PC-9 (cell line): ENCODE measurements at regions not wholly inside any gene's neighbourhood (a gene's known extent, or its start where the extent isn't known, plus 50 kb on each side); places are given as distances from the start of the nearest gene placed in this dataset.

Experiments used
- BruUV-seq: library from RNA; stranded (reverse); fragments of 400-500 nt; replicated peaks from 2 replicates; lab custom pipeline; 2021; lab: Mats Ljungman, UMichigan
- CTCF ChIA-PET: fragments of 300-600 bp; sonication (Branson Sonifier 250); formaldehyde crosslinking; loops from one replicate; lab custom pipeline; 2022; ENCODE audit warnings: antibody characterized with exemption; lab: Charles Lee
- POLR2A ChIA-PET: fragments of 300-600 bp; sonication (Branson Sonifier 250); formaldehyde crosslinking; loops from one replicate; lab custom pipeline; 2022; ENCODE audit warnings: antibody characterized with exemption; ENCODE audit not compliant: unreplicated experiment; lab: Charles Lee
- DNase-seq, 2 experiments: peaks; one replicate each; pipeline versions ENCODE4 v3.0.0 to v3.0.0-alpha.2; 2015 to 2022; ENCODE audit warnings: mixed read lengths in 1 of 2
- H2AFZ ChIP-seq: fragments of 200-600 bp; sonication (generic); 2 replicates; pipeline ENCODE4 v1.8.1; 2017; ENCODE audit warnings: antibody characterized with exemption
- H3F3A ChIP-seq: fragments of 200-600 bp; sonication (generic); 2 replicates; pipeline ENCODE4 v1.8.1; 2017; ENCODE audit warnings: antibody characterized with exemption, mild to moderate bottlenecking, low read depth; ENCODE audit not compliant: insufficient read depth
- H3K27ac ChIP-seq: fragments of 200-600 bp; sonication (generic); 2 replicates; pipeline ENCODE4 v1.6.1; 2016; ENCODE audit warnings: mixed run types
- H3K27me3 ChIP-seq: fragments of 200-600 bp; sonication (generic); 2 replicates; pipeline ENCODE4 v1.6.1; 2016; ENCODE audit warnings: low read depth, mixed run types; ENCODE audit not compliant: insufficient read depth
- H3K36me3 ChIP-seq: fragments of 200-600 bp; sonication (generic); 2 replicates; pipeline ENCODE4 v1.6.1; 2016; ENCODE audit warnings: low read depth, mixed run types
- H3K4me1 ChIP-seq: fragments of 200-600 bp; sonication (generic); replicated peaks from 2 replicates; pipeline ENCODE4 v1.6.1; 2016; ENCODE audit warnings: mixed run types; ENCODE audit not compliant: insufficient read depth
- H3K4me2 ChIP-seq: fragments of 200-600 bp; sonication (generic); 2 replicates; pipeline ENCODE4 v1.6.1; 2017; ENCODE audit warnings: mixed run types
- H3K4me3 ChIP-seq: fragments of 200-600 bp; sonication (generic); 2 replicates; pipeline ENCODE4 v1.6.1; 2016; ENCODE audit warnings: mixed run types
- H3K79me2 ChIP-seq: fragments of 200-600 bp; sonication (generic); 2 replicates; pipeline ENCODE4 v1.6.1; 2017; ENCODE audit warnings: low read depth, mixed run types
- H3K9me2 ChIP-seq: fragments of 200-600 bp; sonication (generic); 2 replicates; pipeline ENCODE4 v1.8.1; 2017; ENCODE audit warnings: mild to moderate bottlenecking; ENCODE audit not compliant: insufficient read depth
- H3K9me3 ChIP-seq: fragments of 200-600 bp; sonication (generic); 2 replicates; pipeline ENCODE4 v1.8.1; 2016; ENCODE audit warnings: low read depth; ENCODE audit not compliant: insufficient read depth
- H4K20me1 ChIP-seq: fragments of 200-600 bp; sonication (generic); 2 replicates; pipeline ENCODE4 v1.8.1; 2017; ENCODE audit not compliant: insufficient read depth
- EZH2 ChIP-seq: fragments of 200-600 bp; sonication (generic); IDR thresholded peaks from 2 replicates; pipeline ENCODE4 v1.8.0; 2017; ENCODE audit warnings: antibody characterized with exemption, low read depth
- intact Hi-C: fragments of 100-400 bp; cut with micrococcal nuclease; formaldehyde crosslinking; loops from one replicate; pipeline ENCODE4 v1.10.0; 2022; ENCODE audit not compliant: unreplicated experiment
- TF ChIP-seq, protein P1 (sequence below): fragments of 200-600 bp; sonication (generic); conservative IDR thresholded peaks from 2 replicates; pipeline ENCODE4 v1.6.1; 2017; ENCODE audit warnings: mixed run types, antibody characterized with exemption, mild to moderate bottlenecking, moderate library complexity

DNA sequence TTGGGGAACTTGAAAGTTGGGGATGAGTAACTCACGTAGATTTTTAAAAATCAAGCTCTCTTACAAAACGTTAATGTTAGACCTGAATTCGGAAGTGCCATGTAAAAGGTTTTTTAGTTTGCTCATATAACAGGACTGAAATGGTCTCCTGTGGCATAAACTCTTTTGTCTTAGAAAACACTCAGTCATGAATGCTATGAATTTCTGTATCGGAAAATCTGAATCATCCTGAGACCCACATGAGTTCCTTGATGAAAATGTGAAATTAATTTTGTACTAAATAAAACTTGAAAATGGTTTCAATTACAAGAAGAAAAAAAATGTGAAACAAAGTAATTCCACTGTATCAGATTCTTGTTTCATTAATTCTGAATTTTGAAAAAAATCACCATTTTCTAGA is 134.8 kb upstream of the BMPER start:
- H3K9me3 ChIP-seq, result no peaks in the 10 kb centered on the region
- H3K27me3 ChIP-seq, result no peaks in the 10 kb centered on the region
- no peak overlapping the region for H3K27ac ChIP-seq
- no peak overlapping the region for H3K4me3 ChIP-seq
- no peaks in the 10 kb centered on the region for H3K79me2 ChIP-seq
- no peaks in the 10 kb centered on the region for H4K20me1 ChIP-seq
- no peaks in the 10 kb centered on the region for H3K9me2 ChIP-seq
- no TSS peak for BruUV-seq
- intact Hi-C loops, result no loop called here
- H3F3A ChIP-seq, result no peaks in the 10 kb centered on the region
- DNase-seq, result no peak
- H2AFZ ChIP-seq, result no peak overlapping the region
- no peak overlapping the region for H3K4me2 ChIP-seq
- ChIA-PET POLR2A (no interaction called here), CTCF (no interaction called here)
- no peaks in the 10 kb centered on the region for H3K36me3 ChIP-seq
- no peak for TF ChIP-seq EZH2
- TF ChIP-seq, protein P1, sequence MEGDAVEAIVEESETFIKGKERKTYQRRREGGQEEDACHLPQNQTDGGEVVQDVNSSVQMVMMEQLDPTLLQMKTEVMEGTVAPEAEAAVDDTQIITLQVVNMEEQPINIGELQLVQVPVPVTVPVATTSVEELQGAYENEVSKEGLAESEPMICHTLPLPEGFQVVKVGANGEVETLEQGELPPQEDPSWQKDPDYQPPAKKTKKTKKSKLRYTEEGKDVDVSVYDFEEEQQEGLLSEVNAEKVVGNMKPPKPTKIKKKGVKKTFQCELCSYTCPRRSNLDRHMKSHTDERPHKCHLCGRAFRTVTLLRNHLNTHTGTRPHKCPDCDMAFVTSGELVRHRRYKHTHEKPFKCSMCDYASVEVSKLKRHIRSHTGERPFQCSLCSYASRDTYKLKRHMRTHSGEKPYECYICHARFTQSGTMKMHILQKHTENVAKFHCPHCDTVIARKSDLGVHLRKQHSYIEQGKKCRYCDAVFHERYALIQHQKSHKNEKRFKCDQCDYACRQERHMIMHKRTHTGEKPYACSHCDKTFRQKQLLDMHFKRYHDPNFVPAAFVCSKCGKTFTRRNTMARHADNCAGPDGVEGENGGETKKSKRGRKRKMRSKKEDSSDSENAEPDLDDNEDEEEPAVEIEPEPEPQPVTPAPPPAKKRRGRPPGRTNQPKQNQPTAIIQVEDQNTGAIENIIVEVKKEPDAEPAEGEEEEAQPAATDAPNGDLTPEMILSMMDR, result no peak
- H3K4me1 ChIP-seq, result no peaks in the 10 kb centered on the region

DNA sequence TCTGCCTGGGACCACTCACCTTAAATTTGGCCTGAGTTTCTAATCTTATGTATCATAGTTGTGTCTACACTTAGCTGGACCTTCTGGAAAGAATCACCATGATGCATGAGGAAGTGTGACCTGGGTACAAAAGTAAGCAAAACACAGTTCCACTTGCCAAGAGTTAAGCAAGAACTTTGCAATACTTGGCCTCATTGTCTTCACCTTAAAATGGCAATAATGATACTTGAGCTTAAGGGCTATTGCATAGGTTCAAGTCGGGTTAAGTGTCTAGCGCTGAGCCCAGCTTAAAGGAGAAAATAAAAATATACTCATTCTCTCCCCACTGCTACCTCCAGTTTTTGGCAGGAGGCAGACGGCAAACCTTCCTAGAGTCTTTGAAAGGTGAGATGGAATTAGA is 133.9 kb upstream of the BMPER start:
- Histone ChIP-seq H3K4me1 (no peaks in the 10 kb centered on the region), H2AFZ (no peak overlapping the region), H3K4me2 (no peak overlapping the region), H3K36me3 (no peaks in the 10 kb centered on the region), H3K4me3 (no peak overlapping the region), H3K9me3 (no peaks in the 10 kb centered on the region), H3K79me2 (no peaks in the 10 kb centered on the region), H3K9me2 (no peaks in the 10 kb centered on the region), H4K20me1 (no peaks in the 10 kb centered on the region), H3K27ac (no peak overlapping the region), H3F3A (no peaks in the 10 kb centered on the region), H3K27me3 (no peaks in the 10 kb centered on the region)
- intact Hi-C loops, result no loop called here
- BruUV-seq, result no TSS peak
- no peak for TF ChIP-seq EZH2
- TF ChIP-seq, protein P1, result no peak
- CTCF ChIA-PET, result no interaction called here
- POLR2A ChIA-PET, result no interaction called here
- no peak for DNase-seq

DNA sequence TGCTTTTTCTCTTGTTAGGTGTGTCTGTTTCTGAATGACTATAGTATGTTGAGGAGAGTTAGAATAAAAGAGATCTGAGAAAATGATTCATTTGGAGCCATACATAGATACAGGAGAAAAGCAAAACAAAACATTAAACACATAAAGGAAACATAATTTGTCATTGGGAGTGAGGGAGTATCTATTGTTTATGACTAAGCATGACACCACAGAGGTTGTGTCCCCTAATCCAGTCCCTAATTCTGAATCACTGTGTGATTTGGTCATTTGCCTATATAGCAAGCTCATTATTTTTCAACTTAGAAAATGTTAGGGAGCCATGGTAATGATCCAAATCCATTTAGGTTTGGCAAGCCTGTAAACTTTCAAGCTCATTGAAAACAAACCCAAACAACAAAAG is 132.3 kb upstream of the BMPER start:
- no peak overlapping the region for H3K27ac ChIP-seq
- CTCF ChIA-PET, result interaction anchor here (0.6 kb wide), 1 partner anchor 964 kb away, joined by 9 read pairs; no protein-coding TSS in a partner anchor
- no peaks in the 10 kb centered on the region for H3K9me2 ChIP-seq
- DNase-seq, result no peak
- no peaks in the 10 kb centered on the region for H3F3A ChIP-seq
- intact Hi-C loops, result no loop called here
- no peaks in the 10 kb centered on the region for H3K79me2 ChIP-seq
- H3K4me1 ChIP-seq, result no peaks in the 10 kb centered on the region
- no peaks in the 10 kb centered on the region for H3K9me3 ChIP-seq
- H2AFZ ChIP-seq, result no peak overlapping the region
- BruUV-seq, result no TSS peak
- no peak overlapping the region for H3K4me2 ChIP-seq
- H3K36me3 ChIP-seq, result no peaks in the 10 kb centered on the region
- H3K4me3 ChIP-seq, result no peak overlapping the region
- POLR2A ChIA-PET, result no interaction called here
- H3K27me3 ChIP-seq, result no peaks in the 10 kb centered on the region
- TF ChIP-seq EZH2, result no peak
- TF ChIP-seq, protein P1, result no peak
- H4K20me1 ChIP-seq, result no peaks in the 10 kb centered on the region
